ENCODE measurements at regions not wholly inside any gene's neighbourhood (a gene's known extent, or its start where the extent isn't known, plus 50 kb on each side); places are given as distances from the start of the nearest gene placed in this dataset.

DNA sequence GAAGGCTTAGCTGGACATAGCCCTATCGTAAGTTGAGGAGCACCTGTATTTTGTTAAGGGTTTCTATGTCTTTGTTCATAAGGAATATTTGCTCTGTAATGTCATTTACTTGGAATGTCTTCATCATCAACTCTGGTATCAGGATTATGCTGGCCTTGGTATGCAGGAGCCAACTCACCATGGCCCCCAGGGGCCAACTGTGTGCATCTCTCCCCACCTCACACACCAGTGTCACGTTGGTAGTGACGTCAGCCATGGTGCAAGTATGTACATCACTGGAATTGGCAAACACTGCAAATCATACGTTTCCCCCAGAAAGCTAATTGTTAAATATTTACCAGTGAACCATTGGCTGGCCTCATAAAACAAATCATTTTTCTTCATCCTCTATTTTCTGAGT lies 70.8 kb downstream of the YTHDF1 start:
- intact Hi-C loops (cut with DNase I), result no loop called here
- no peak for DNase-seq (ENCODE audit: extremely low spot score in 2 of 2)
- H3K9me3 ChIP-seq, result no peaks in the 10 kb centered on the region
- no peak overlapping the region for H3K27ac ChIP-seq
- H3K36me3 ChIP-seq, result no peaks in the 10 kb centered on the region
- H3K4me3 ChIP-seq, result no peak overlapping the region
- no peaks in the 10 kb centered on the region for H3K4me1 ChIP-seq
- no peaks in the 10 kb centered on the region for H3K27me3 ChIP-seq
- TF ChIP-seq POLR2A (IDR thresholded peaks at IDR 0.05) (no peak), CTCF (IDR thresholded peaks at IDR 0.05) (no peak), POLR2AphosphoS5 (IDR thresholded peaks at IDR 0.05; ENCODE audit: insufficient read depth in 1 of 2, low read depth in 1 of 2) (no peak)

DNA sequence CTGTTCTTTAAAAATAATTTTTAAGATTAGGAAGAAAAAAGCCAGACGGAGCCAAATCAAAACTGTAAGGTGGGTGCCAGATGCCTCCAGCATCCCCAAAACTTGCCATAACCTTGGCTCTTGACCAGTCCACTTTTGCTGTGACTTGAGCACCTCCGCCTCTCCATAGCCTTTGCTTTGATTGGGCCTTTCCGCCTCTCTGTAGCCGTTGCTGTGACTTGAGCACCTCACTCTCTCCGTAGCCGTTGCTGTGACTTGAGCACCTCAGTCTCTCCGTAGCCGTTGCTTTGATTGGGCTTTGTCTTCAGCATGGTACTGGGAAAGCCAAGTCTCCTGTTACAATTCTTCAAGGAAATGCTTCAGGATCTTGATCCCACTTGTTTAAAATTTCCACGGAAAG lies 73.0 kb downstream of the YTHDF1 start:
- Histone ChIP-seq H3K27ac (no peak overlapping the region), H3K27me3 (no peaks in the 10 kb centered on the region), H3K9me3 (no peaks in the 10 kb centered on the region), H3K4me3 (no peak overlapping the region), H3K4me1 (no peaks in the 10 kb centered on the region), H3K36me3 (no peaks in the 10 kb centered on the region)
- DNase-seq (ENCODE audit: extremely low spot score in 2 of 2), result no peak
- intact Hi-C loops (cut with DNase I), result no loop called here
- no peak for TF ChIP-seq POLR2A (IDR thresholded peaks at IDR 0.05)
- TF ChIP-seq CTCF (IDR thresholded peaks at IDR 0.05), result no peak
- TF ChIP-seq POLR2AphosphoS5 (IDR thresholded peaks at IDR 0.05; ENCODE audit: insufficient read depth in 1 of 2, low read depth in 1 of 2), result no peak

GRCh38 chr20:63141531-63141930 lies 74.4 kb downstream of the YTHDF1 start:
- Histone ChIP-seq H3K4me3 (no peak overlapping the region), H3K36me3 (no peaks in the 10 kb centered on the region), H3K27ac (no peak overlapping the region), H3K27me3 (no peaks in the 10 kb centered on the region), H3K4me1 (no peaks in the 10 kb centered on the region), H3K9me3 (no peaks in the 10 kb centered on the region)
- DNase-seq (ENCODE audit: extremely low spot score in 2 of 2), result no peak
- TF ChIP-seq CTCF (IDR thresholded peaks at IDR 0.05) (no peak), POLR2A (IDR thresholded peaks at IDR 0.05) (no peak), POLR2AphosphoS5 (IDR thresholded peaks at IDR 0.05; ENCODE audit: insufficient read depth in 1 of 2, low read depth in 1 of 2) (no peak)
- intact Hi-C loops (cut with DNase I), result no loop called here

DNA sequence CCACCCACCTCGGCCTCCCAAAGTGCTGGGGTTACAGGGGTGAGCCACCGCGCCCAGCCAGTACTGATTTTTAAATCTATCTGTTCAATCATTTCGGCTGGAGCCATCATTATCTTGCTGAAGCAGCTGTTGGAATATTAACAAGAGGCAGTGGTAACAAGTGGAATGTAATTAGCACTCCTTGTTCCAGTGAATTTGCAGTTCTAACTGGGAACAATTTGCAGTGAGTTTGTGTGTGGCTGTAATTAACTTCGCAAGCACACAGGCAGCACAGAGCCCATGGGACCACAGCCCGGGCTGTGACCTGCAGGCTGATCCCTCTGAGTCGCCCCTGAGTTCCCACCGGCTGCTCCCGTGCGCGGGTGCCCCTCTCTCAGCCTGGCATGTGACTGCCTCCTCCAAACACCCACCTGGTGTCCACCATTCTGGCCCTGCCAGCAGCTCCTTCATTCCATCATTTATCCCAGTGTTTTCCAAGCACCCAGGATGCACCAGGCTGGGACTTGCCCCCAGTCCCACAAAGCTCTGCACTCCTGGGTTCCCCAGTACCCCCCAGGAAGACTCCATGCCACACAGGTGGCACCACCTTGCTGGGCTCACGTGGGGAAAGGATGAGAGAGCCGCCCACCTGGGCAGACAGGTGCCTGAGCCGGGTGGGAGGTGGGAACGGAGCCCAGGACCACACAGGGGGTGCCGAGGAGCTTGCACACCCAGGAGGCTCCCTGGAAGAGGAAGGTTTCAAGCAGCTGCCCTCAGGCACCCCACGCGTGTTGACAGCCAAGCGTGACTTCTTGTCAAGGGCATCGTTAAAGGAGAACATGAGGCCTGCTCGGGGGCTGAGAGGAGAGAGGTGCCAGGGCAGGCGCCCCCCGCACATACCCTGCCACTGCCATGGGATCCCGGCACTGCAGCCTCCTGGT lies 75.2 kb downstream of the YTHDF1 start:
- Histone ChIP-seq H3K4me1 (no peaks in the 10 kb centered on the region), H3K27ac (no peak overlapping the region), H3K4me3 (no peak overlapping the region), H3K36me3 (no peaks in the 10 kb centered on the region), H3K27me3 (no peaks in the 10 kb centered on the region), H3K9me3 (no peaks in the 10 kb centered on the region)
- intact Hi-C loops (cut with DNase I), result no loop called here
- no peak for TF ChIP-seq CTCF (IDR thresholded peaks at IDR 0.05)
- no peak for TF ChIP-seq POLR2A (IDR thresholded peaks at IDR 0.05)
- no peak for TF ChIP-seq POLR2AphosphoS5 (IDR thresholded peaks at IDR 0.05; ENCODE audit: insufficient read depth in 1 of 2, low read depth in 1 of 2)
- no peak for DNase-seq (ENCODE audit: extremely low spot score in 2 of 2)

- intact Hi-C loops (cut with DNase I), result no loop called here
- DNase-seq (ENCODE audit: extremely low spot score in 2 of 2), result no peak
- Histone ChIP-seq H3K36me3 (no peaks in the 10 kb centered on the region), H3K27ac (no peak overlapping the region), H3K27me3 (no peaks in the 10 kb centered on the region), H3K4me3 (no peak overlapping the region), H3K4me1 (no peaks in the 10 kb centered on the region), H3K9me3 (no peaks in the 10 kb centered on the region)
- TF ChIP-seq CTCF (IDR thresholded peaks at IDR 0.05), result no peak
- no peak for TF ChIP-seq POLR2AphosphoS5 (IDR thresholded peaks at IDR 0.05; ENCODE audit: insufficient read depth in 1 of 2, low read depth in 1 of 2)
- TF ChIP-seq POLR2A (IDR thresholded peaks at IDR 0.05), result no peak
Measured at GRCh38 chr20:63139837-63140236, 76.1 kb downstream of the YTHDF1 start.

All from vagina (tissue), 2 donors.